HCT116 (cell line): ENCODE measurements at regions not wholly inside any gene's neighbourhood (a gene's known extent, or its start where the extent isn't known, plus 50 kb on each side); places are given as distances from the start of the nearest gene placed in this dataset.

Source experiments
- JUND ChIP-seq: IDR thresholded peaks from 2 replicates; pipeline ENCODE4 v1.6.1; 2012
- POLR2A ChIP-seq: IDR thresholded peaks from 2 replicates; pipeline ENCODE4 v1.7.0; 2011; ENCODE audit warnings: borderline replicate concordance; ENCODE audit not compliant: insufficient read depth, insufficient read length; ENCODE audit errors: extremely low read depth
- SP1 ChIP-seq: IDR thresholded peaks from 2 replicates; pipeline ENCODE4 v1.6.1; 2012; ENCODE audit warnings: low read depth
- TF ChIP-seq, protein P1 (sequence below), 3 experiments: fragments of 200-600 bp in 1 of 3; sonication (generic) in 1 of 3; IDR thresholded peaks in 2 of 3; conservative IDR thresholded peaks in 1 of 3; 2 replicates each; pipeline ENCODE4 v1.5.1; 2012 to 2017; ENCODE audit warnings: low read depth in 2 of 3, low read length in 2 of 3, antibody characterized with exemption in 1 of 3, borderline replicate concordance in 1 of 3, control low read depth in 1 of 3, mild to moderate bottlenecking in 1 of 3, mixed read lengths in 1 of 3, mixed run types in 1 of 3, moderate library complexity in 1 of 3; ENCODE audit not compliant: insufficient read depth in 1 of 3

- TF ChIP-seq POLR2A (no peak), JUND (no peak), SP1 (no peak)
- TF ChIP-seq, protein P1, sequence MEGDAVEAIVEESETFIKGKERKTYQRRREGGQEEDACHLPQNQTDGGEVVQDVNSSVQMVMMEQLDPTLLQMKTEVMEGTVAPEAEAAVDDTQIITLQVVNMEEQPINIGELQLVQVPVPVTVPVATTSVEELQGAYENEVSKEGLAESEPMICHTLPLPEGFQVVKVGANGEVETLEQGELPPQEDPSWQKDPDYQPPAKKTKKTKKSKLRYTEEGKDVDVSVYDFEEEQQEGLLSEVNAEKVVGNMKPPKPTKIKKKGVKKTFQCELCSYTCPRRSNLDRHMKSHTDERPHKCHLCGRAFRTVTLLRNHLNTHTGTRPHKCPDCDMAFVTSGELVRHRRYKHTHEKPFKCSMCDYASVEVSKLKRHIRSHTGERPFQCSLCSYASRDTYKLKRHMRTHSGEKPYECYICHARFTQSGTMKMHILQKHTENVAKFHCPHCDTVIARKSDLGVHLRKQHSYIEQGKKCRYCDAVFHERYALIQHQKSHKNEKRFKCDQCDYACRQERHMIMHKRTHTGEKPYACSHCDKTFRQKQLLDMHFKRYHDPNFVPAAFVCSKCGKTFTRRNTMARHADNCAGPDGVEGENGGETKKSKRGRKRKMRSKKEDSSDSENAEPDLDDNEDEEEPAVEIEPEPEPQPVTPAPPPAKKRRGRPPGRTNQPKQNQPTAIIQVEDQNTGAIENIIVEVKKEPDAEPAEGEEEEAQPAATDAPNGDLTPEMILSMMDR (IDR thresholded peaks at IDR 0.05 in 2 of 3, conservative IDR thresholded peaks at IDR 0.05 in 1 of 3; ENCODE audit: borderline replicate concordance in 1 of 3, insufficient read depth in 1 of 3, low read depth in 2 of 3, low read length in 2 of 3): no peak
Observed at GRCh38 chr4:187576751-187577150, 418.8 kb upstream of the ZFP42 start.
